IMR-90 (cell line): ENCODE measurements at regions not wholly inside any gene's neighbourhood (a gene's known extent, or its start where the extent isn't known, plus 50 kb on each side); places are given as distances from the start of the nearest gene placed in this dataset.

Source experiments
- ATAC-seq: fragments of 200-7000 bp; cut with Tn5 transposase; 2 replicates; pipeline ENCODE4 v1.9.1; 2020; ENCODE audit warnings: low read depth, mild to moderate bottlenecking, moderate library complexity
- BruUV-seq: library from RNA; stranded (reverse); fragments of 400-500 nt; replicated peaks from 2 replicates; lab custom pipeline; 2021; lab: Mats Ljungman, UMichigan
- CTCF ChIA-PET: fragments of 300-600 bp; formaldehyde crosslinking; extraction: SDS; loops from one replicate; lab custom pipeline; 2021; ENCODE audit warnings: antibody characterized with exemption; lab: Yijun Ruan, JAX
- POLR2A ChIA-PET: fragments of 300-600 bp; sonication (Branson Sonifier 250); formaldehyde crosslinking; loops from one replicate; lab custom pipeline; 2022; ENCODE audit warnings: antibody characterized with exemption; ENCODE audit not compliant: unreplicated experiment; lab: Charles Lee
- DNase-seq: peaks from one replicate; pipeline ENCODE4 v3.0.0; 2013
- H2AFZ ChIP-seq: replicated peaks from 2 replicates; pipeline ENCODE3; 2013; ENCODE audit warnings: low read length, mild to moderate bottlenecking; ENCODE audit not compliant: poor library complexity
- H2AK5ac ChIP-seq: 2 replicates; pipeline ENCODE4 v1.6.1; 2013; ENCODE audit warnings: low read depth, low read length, inconsistent platforms
- H2AK9ac ChIP-seq: replicated peaks from 2 replicates; pipeline ENCODE3; 2013; ENCODE audit warnings: mild to moderate bottlenecking, low read depth, low read length, moderate library complexity; ENCODE audit not compliant: poor library complexity
- H2BK120ac ChIP-seq: 2 replicates; pipeline ENCODE4 v1.6.1; 2013; ENCODE audit warnings: low read depth, low read length, inconsistent platforms
- H2BK15ac ChIP-seq: 3 replicates; pipeline ENCODE4 v1.6.1; 2013; ENCODE audit warnings: low read depth, low read length, inconsistent platforms
- H2BK20ac ChIP-seq: 2 replicates; pipeline ENCODE4 v1.6.1; 2013; ENCODE audit warnings: low read depth, mild to moderate bottlenecking, inconsistent platforms, low read length, moderate library complexity
- H2BK5ac ChIP-seq: 2 replicates; pipeline ENCODE4 v1.6.1; 2013; ENCODE audit warnings: mild to moderate bottlenecking, low read depth, low read length, inconsistent platforms; ENCODE audit not compliant: poor library complexity, severe bottlenecking
- H3K14ac ChIP-seq: replicated peaks from 2 replicates; pipeline ENCODE4 v1.6.1; 2013; ENCODE audit warnings: low read depth, low read length, inconsistent platforms
- H3K18ac ChIP-seq: 2 replicates; pipeline ENCODE4 v1.6.1; 2013; ENCODE audit warnings: low read depth, low read length, control low read depth
- H3K23ac ChIP-seq: 2 replicates; pipeline ENCODE4 v1.6.1; 2013; ENCODE audit warnings: low read depth, low read length, inconsistent platforms
- H3K27ac ChIP-seq: 2 replicates; pipeline ENCODE4 v1.5.1; 2013; ENCODE audit warnings: mild to moderate bottlenecking, control low read depth, low read length; ENCODE audit not compliant: insufficient read depth
- H3K27me3 ChIP-seq: 2 replicates; pipeline ENCODE4 v1.6.1; 2013; ENCODE audit warnings: low read length; ENCODE audit not compliant: control insufficient read depth, insufficient read depth
- H3K36me3 ChIP-seq: 2 replicates; pipeline ENCODE4 v1.6.1; 2013; ENCODE audit warnings: low read length, mixed read lengths; ENCODE audit not compliant: control insufficient read depth, insufficient read depth
- H3K4ac ChIP-seq: 2 replicates; pipeline ENCODE4 v1.6.1; 2013; ENCODE audit warnings: low read depth, low read length, inconsistent platforms
- H3K4me1 ChIP-seq: 2 replicates; pipeline ENCODE4 v1.6.1; 2013; ENCODE audit warnings: low read length, mixed read lengths; ENCODE audit not compliant: control insufficient read depth, insufficient read depth
- H3K4me2 ChIP-seq: 2 replicates; pipeline ENCODE4 v1.6.1; 2013; ENCODE audit warnings: low read depth, mild to moderate bottlenecking, control low read depth, low read length, moderate library complexity
- H3K4me3 ChIP-seq: 2 replicates; pipeline ENCODE4 v1.5.1; 2013; ENCODE audit warnings: low read depth, mild to moderate bottlenecking, control low read depth, low read length, moderate library complexity; ENCODE audit not compliant: insufficient read depth
- H3K56ac ChIP-seq: 2 replicates; pipeline ENCODE4 v1.6.1; 2013; ENCODE audit warnings: low read length, inconsistent platforms; ENCODE audit not compliant: insufficient read depth; ENCODE audit errors: extremely low read depth
- H3K79me1 ChIP-seq, 2 experiments: 2 replicates each; pipeline ENCODE4 v1.6.1; 2013; ENCODE audit warnings: low read length in 2 of 2, inconsistent platforms in 1 of 2, low read depth in 1 of 2
- H3K9ac ChIP-seq: 2 replicates; pipeline ENCODE4 v1.6.1; 2013; ENCODE audit warnings: low read depth, low read length, control low read depth
- H3K9me1 ChIP-seq: 2 replicates; pipeline ENCODE4 v1.6.1; 2013; ENCODE audit warnings: low read length, inconsistent platforms; ENCODE audit not compliant: insufficient read depth
- H3K9me3 ChIP-seq: 2 replicates; pipeline ENCODE4 v1.6.1; 2013; ENCODE audit warnings: low read length; ENCODE audit not compliant: control insufficient read depth, insufficient read depth
- H4K20me1 ChIP-seq: 2 replicates; pipeline ENCODE4 v1.6.1; 2013; ENCODE audit warnings: low read length, inconsistent platforms; ENCODE audit not compliant: insufficient read depth
- H4K5ac ChIP-seq: 2 replicates; pipeline ENCODE4 v1.6.1; 2013; ENCODE audit warnings: mild to moderate bottlenecking, low read depth, low read length, control low read depth
- H4K8ac ChIP-seq, 2 experiments: 2 replicates each; pipeline ENCODE4 v1.6.1; 2013; ENCODE audit warnings: low read depth in 2 of 2, low read length in 2 of 2, control low read depth in 1 of 2, inconsistent platforms in 1 of 2
- H4K91ac ChIP-seq: 2 replicates; pipeline ENCODE4 v1.6.1; 2013; ENCODE audit warnings: low read depth, low read length, inconsistent platforms; ENCODE audit not compliant: insufficient read depth
- BHLHE40 ChIP-seq: fragments of 150-350 bp; IDR thresholded peaks from 2 replicates; pipeline ENCODE4 v1.6.1; 2016; ENCODE audit warnings: mild to moderate bottlenecking, low read depth, low read length
- CEBPB ChIP-seq: IDR thresholded peaks from 2 replicates; pipeline ENCODE4 v1.6.1; 2012; ENCODE audit warnings: low read depth, low read length, improper control_type of control experiment
- CHD1 ChIP-seq: IDR thresholded peaks from 2 replicates; pipeline ENCODE4 v1.6.1; 2012; ENCODE audit warnings: low read depth, low read length, improper control_type of control experiment
- ELK1 ChIP-seq: fragments of 150-350 bp; IDR thresholded peaks from 2 replicates; pipeline ENCODE4 v1.6.1; 2016; ENCODE audit warnings: low read depth, mild to moderate bottlenecking, low read length, moderate library complexity, borderline replicate concordance
- FOS ChIP-seq: fragments of 150-350 bp; IDR thresholded peaks from 2 replicates; pipeline ENCODE4 v1.6.1; 2016; ENCODE audit warnings: low read depth, low read length
- MAFK ChIP-seq: IDR thresholded peaks from 2 replicates; pipeline ENCODE4 v1.6.1; 2012; ENCODE audit warnings: low read depth, low read length, improper control_type of control experiment
- MAZ ChIP-seq: IDR thresholded peaks from 2 replicates; pipeline ENCODE4 v1.6.1; 2012; ENCODE audit warnings: low read depth, mild to moderate bottlenecking, low read length, improper control_type of control experiment, moderate library complexity, borderline replicate concordance
- MXI1 ChIP-seq: IDR thresholded peaks from 2 replicates; pipeline ENCODE4 v1.6.1; 2012; ENCODE audit warnings: low read depth, mild to moderate bottlenecking, low read length, moderate library complexity, borderline replicate concordance
- NFE2L2 ChIP-seq: fragments of 150-350 bp; IDR thresholded peaks from 2 replicates; pipeline ENCODE4 v1.6.1; 2016; ENCODE audit warnings: low read depth, mild to moderate bottlenecking, low read length
- POLR2A ChIP-seq: IDR thresholded peaks from 2 replicates; pipeline ENCODE4 v1.6.1; 2012; ENCODE audit warnings: mild to moderate bottlenecking, low read depth, low read length
- RAD21 ChIP-seq: IDR thresholded peaks from 2 replicates; pipeline ENCODE4 v1.6.1; 2012; ENCODE audit warnings: low read length, improper control_type of control experiment
- RCOR1 ChIP-seq: IDR thresholded peaks from 2 replicates; pipeline ENCODE4 v1.6.1; 2012; ENCODE audit warnings: mild to moderate bottlenecking, low read length, improper control_type of control experiment; ENCODE audit not compliant: insufficient replicate concordance
- RFX5 ChIP-seq: IDR thresholded peaks from 2 replicates; pipeline ENCODE4 v1.8.0; 2012; ENCODE audit warnings: low read depth, mild to moderate bottlenecking, low read length, moderate library complexity
- SMC3 ChIP-seq: fragments of 150-350 bp; IDR thresholded peaks from 2 replicates; pipeline ENCODE4 v1.6.1; 2016; ENCODE audit warnings: low read depth, mild to moderate bottlenecking, antibody characterized with exemption, low read length, moderate library complexity
- WGBS, 2 experiments: methylation state at CpG; one replicate each; pipeline versions ENCODE4 v1.1.5 to v1.1.7; 2013; ENCODE audit warnings: missing lambda C conversion rate in 2 of 2; ENCODE audit not compliant: insufficient read length in 1 of 2; ENCODE audit errors: extremely low coverage in 2 of 2; 5-methylcytosine and 5-hydroxymethylcytosine counted together
- dilution Hi-C: fragments of 300-500 bp; cut with HindIII; formaldehyde crosslinking; loops from one replicate; pipeline ENCODE4 v1.14.3; 2018; ENCODE audit warnings: low sequenced_read_pairs; ENCODE audit not compliant: unreplicated experiment
- in situ Hi-C: fragments of 300-500 bp; cut with MboI; formaldehyde crosslinking; loops from 3 replicates; pipeline ENCODE4 v1.14.3; 2019; ENCODE audit warnings: low sequenced_read_pairs, inconsistent platforms, mixed read lengths
- intact Hi-C: fragments of 100-400 bp; cut with micrococcal nuclease; formaldehyde crosslinking; loops from 2 replicates; pipeline ENCODE4 v1.10.0; 2022
- TF ChIP-seq, protein P1 (sequence below): fragments of 150-350 bp; IDR thresholded peaks from 2 replicates; pipeline ENCODE4 v1.6.1; 2017; ENCODE audit warnings: mild to moderate bottlenecking, antibody characterized with exemption, low read length, low read depth
- TF ChIP-seq, protein P2 (sequence below): conservative IDR thresholded peaks from 2 replicates; pipeline ENCODE4 v1.5.1; 2012; ENCODE audit warnings: mild to moderate bottlenecking, low read depth, low read length, improper control_type of control experiment

GRCh38 chr2:81576713-81577112 lies 1272.2 kb upstream of the LRRTM1 start:
- in situ Hi-C loops (no loop called here), dilution Hi-C loops (no loop called here), intact Hi-C loops (no loop called here)
- H2AFZ ChIP-seq: no peak overlapping the region
- H3K9ac ChIP-seq: no peak overlapping the region
- no peak overlapping the region for H3K23ac ChIP-seq
- no peak overlapping the region for H2AK5ac ChIP-seq
- no peak overlapping the region for H3K4me2 ChIP-seq
- H3K9me1 ChIP-seq: no peaks in the 10 kb centered on the region
- H2BK15ac ChIP-seq: no peak overlapping the region
- no peak overlapping the region for H3K4me3 ChIP-seq
- no peak overlapping the region for H3K4ac ChIP-seq
- H3K4me1 ChIP-seq: no peaks in the 10 kb centered on the region
- ATAC-seq (no peak), DNase-seq (no peak)
- no peaks in the 10 kb centered on the region for H4K20me1 ChIP-seq
- H4K91ac ChIP-seq: no peak overlapping the region
- no peak overlapping the region for H4K8ac ChIP-seq
- no peak overlapping the region for H3K27ac ChIP-seq
- H3K27me3 ChIP-seq: no peaks in the 10 kb centered on the region
- H3K18ac ChIP-seq: no peak overlapping the region
- POLR2A ChIA-PET: no interaction called here
- CTCF ChIA-PET: no interaction called here
- H2BK20ac ChIP-seq: no peak overlapping the region
- no peak overlapping the region for H4K5ac ChIP-seq
- no peaks in the 10 kb centered on the region; the same call in 1 of the 2 replicates for H3K9me3 ChIP-seq
- no peak for TF ChIP-seq RAD21
- no peak for TF ChIP-seq FOS
- TF ChIP-seq ELK1: no peak
- TF ChIP-seq RCOR1: no peak
- TF ChIP-seq POLR2A: no peak
- no peak for TF ChIP-seq MAZ
- TF ChIP-seq RFX5: no peak
- TF ChIP-seq MAFK: no peak
- no peak for TF ChIP-seq CEBPB
- no peak for TF ChIP-seq NFE2L2
- TF ChIP-seq SMC3: no peak
- TF ChIP-seq CHD1: no peak
- TF ChIP-seq MXI1: no peak
- TF ChIP-seq, protein P1, sequence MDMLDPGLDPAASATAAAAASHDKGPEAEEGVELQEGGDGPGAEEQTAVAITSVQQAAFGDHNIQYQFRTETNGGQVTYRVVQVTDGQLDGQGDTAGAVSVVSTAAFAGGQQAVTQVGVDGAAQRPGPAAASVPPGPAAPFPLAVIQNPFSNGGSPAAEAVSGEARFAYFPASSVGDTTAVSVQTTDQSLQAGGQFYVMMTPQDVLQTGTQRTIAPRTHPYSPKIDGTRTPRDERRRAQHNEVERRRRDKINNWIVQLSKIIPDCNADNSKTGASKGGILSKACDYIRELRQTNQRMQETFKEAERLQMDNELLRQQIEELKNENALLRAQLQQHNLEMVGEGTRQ: no peak
- no peak for TF ChIP-seq BHLHE40
- TF ChIP-seq, protein P2, sequence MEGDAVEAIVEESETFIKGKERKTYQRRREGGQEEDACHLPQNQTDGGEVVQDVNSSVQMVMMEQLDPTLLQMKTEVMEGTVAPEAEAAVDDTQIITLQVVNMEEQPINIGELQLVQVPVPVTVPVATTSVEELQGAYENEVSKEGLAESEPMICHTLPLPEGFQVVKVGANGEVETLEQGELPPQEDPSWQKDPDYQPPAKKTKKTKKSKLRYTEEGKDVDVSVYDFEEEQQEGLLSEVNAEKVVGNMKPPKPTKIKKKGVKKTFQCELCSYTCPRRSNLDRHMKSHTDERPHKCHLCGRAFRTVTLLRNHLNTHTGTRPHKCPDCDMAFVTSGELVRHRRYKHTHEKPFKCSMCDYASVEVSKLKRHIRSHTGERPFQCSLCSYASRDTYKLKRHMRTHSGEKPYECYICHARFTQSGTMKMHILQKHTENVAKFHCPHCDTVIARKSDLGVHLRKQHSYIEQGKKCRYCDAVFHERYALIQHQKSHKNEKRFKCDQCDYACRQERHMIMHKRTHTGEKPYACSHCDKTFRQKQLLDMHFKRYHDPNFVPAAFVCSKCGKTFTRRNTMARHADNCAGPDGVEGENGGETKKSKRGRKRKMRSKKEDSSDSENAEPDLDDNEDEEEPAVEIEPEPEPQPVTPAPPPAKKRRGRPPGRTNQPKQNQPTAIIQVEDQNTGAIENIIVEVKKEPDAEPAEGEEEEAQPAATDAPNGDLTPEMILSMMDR: no peak
- H2AK9ac ChIP-seq: no peak overlapping the region
- H2BK5ac ChIP-seq: no peak overlapping the region
- H3K36me3 ChIP-seq: no peaks in the 10 kb centered on the region
- no peak overlapping the region for H3K14ac ChIP-seq
- H3K56ac ChIP-seq: no peak overlapping the region
- no peaks in the 10 kb centered on the region for H3K79me1 ChIP-seq
- WGBS, 2 experiments: no CpG with 5 or more reads among the region's 2 CpGs
- no TSS peak for BruUV-seq
- no peak overlapping the region for H2BK120ac ChIP-seq
